Activated naive CD4-positive, alpha-beta T cell treated with anti-CD3 and anti-CD28 coated beads, Interleukin-2, amount 50 U/mL, for 24 hours (primary cell): ENCODE measurements at regions not wholly inside any gene's neighbourhood (a gene's known extent, or its start where the extent isn't known, plus 50 kb on each side); places are given as distances from the start of the nearest gene placed in this dataset.

Experiments
- H3K27ac Mint-ChIP-seq: one replicate; pipeline ENCODE4 v1.8.0; 2021; ENCODE audit warnings: mild to moderate bottlenecking, mixed read lengths
- H3K27me3 Mint-ChIP-seq: one replicate; pipeline ENCODE4 v1.8.0; 2021; ENCODE audit warnings: mixed read lengths
- H3K36me3 Mint-ChIP-seq: one replicate; pipeline ENCODE4 v1.8.0; 2021; ENCODE audit warnings: mixed read lengths
- H3K4me1 Mint-ChIP-seq: one replicate; pipeline ENCODE4 v1.8.0; 2021; ENCODE audit warnings: mixed read lengths
- H3K4me3 Mint-ChIP-seq: one replicate; pipeline ENCODE4 v1.8.0; 2021; ENCODE audit warnings: mild to moderate bottlenecking, mixed read lengths
- H3K9me3 Mint-ChIP-seq: one replicate; pipeline ENCODE4 v1.8.0; 2021; ENCODE audit warnings: mixed read lengths

DNA sequence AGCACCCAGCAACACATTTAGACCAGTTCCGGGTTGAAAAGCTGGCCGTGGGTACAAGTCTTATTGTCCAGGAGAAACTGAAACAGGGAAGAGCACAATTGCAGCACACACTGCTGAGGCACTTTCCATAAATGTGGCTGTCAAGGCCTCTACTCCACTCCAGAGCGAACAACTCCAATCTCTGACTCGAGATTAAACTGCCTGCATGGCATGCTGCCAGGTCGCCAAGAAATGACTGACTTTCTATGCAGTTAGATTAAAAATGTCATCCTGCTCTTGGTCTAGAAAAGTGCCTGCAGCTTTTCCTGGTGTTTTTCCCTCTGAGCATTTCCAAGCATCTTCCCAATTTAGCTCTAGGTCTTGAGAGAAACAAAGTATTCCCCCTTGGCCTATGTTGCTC is 260.6 kb upstream of the EMCN start:
- Mint-ChIP-seq H3K4me3 (no peak overlapping the region), H3K4me1 (no peaks in the 10 kb centered on the region), H3K9me3 (peaks cover 6% of the 10 kb centered on the region), H3K27me3 (peaks cover 2% of the 10 kb centered on the region), H3K27ac (no peak overlapping the region), H3K36me3 (peaks cover 2% of the 10 kb centered on the region)

- peaks cover 2% of the 10 kb centered on the region for H3K27me3 Mint-ChIP-seq
- H3K4me1 Mint-ChIP-seq, result no peaks in the 10 kb centered on the region
- H3K27ac Mint-ChIP-seq, result no peak overlapping the region
- H3K9me3 Mint-ChIP-seq, result no peaks in the 10 kb centered on the region
- H3K4me3 Mint-ChIP-seq, result no peak overlapping the region
- no peaks in the 10 kb centered on the region for H3K36me3 Mint-ChIP-seq
These were observed 244.9 kb upstream of the EMCN start for GRCh38 chr4:100762738-100763137.

DNA sequence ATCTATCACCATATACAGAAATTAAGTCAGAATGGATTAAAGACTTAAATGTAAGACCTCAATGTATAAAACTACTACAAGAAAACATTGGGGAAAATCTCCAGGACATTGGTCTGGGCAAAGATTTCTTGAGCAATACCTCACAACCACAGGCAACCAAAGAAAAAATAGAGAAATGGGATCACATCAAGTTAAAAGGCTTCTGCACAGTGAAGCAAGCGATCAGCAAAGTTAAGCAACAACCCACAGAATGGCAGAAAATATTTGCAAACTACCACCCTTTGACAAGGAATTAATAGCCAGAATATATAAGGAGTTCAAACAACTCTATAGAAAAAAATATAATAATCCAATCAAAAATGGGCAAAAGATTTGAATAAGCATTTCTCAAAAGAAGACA is 236.9 kb upstream of the EMCN start:
- peaks cover 24% of the 10 kb centered on the region for H3K9me3 Mint-ChIP-seq
- no peaks in the 10 kb centered on the region for H3K4me1 Mint-ChIP-seq
- no peak overlapping the region for H3K27ac Mint-ChIP-seq
- no peak overlapping the region for H3K4me3 Mint-ChIP-seq
- no peaks in the 10 kb centered on the region for H3K36me3 Mint-ChIP-seq
- H3K27me3 Mint-ChIP-seq, result no peaks in the 10 kb centered on the region

- H3K27me3 Mint-ChIP-seq, result no peaks in the 10 kb centered on the region
- no peak overlapping the region for H3K4me3 Mint-ChIP-seq
- H3K4me1 Mint-ChIP-seq, result no peaks in the 10 kb centered on the region
- H3K27ac Mint-ChIP-seq, result no peak overlapping the region
- no peaks in the 10 kb centered on the region for H3K36me3 Mint-ChIP-seq
- peaks cover 7% of the 10 kb centered on the region for H3K9me3 Mint-ChIP-seq
These were observed 228.4 kb upstream of the EMCN start for GRCh38 chr4:100746141-100746739.

GRCh38 chr4:100742045-100742444 is 224.2 kb upstream of the EMCN start:
- H3K36me3 Mint-ChIP-seq, result no peaks in the 10 kb centered on the region
- no peaks in the 10 kb centered on the region for H3K9me3 Mint-ChIP-seq
- no peaks in the 10 kb centered on the region for H3K27me3 Mint-ChIP-seq
- no peaks in the 10 kb centered on the region for H3K4me1 Mint-ChIP-seq
- no peak overlapping the region for H3K4me3 Mint-ChIP-seq
- H3K27ac Mint-ChIP-seq, result no peak overlapping the region

DNA sequence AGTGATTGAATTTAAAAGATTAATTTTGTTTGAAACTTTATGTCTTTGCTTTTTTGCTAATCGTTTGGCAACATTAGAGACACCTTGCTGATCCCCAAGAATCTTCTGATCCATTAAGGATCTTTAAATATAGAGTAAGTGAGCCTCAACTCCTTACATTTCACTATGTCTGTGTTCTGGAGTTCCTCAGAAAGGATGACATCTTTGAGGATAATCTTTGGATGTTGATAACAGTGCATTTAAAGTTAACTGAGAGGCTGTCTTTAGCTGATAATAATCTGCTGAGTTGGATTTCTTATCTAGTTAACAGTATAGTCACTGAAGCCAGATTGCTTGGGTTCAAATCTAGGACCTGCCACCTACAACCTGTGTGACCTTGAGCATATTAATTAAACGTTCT is 221.6 kb upstream of the EMCN start:
- Mint-ChIP-seq H3K36me3 (no peaks in the 10 kb centered on the region), H3K4me3 (no peak overlapping the region), H3K27me3 (no peaks in the 10 kb centered on the region), H3K27ac (no peak overlapping the region), H3K9me3 (no peaks in the 10 kb centered on the region), H3K4me1 (no peaks in the 10 kb centered on the region)

- no peak overlapping the region for H3K27ac Mint-ChIP-seq
- no peaks in the 10 kb centered on the region for H3K4me1 Mint-ChIP-seq
- H3K36me3 Mint-ChIP-seq, result no peaks in the 10 kb centered on the region
- H3K4me3 Mint-ChIP-seq, result no peak overlapping the region
- peaks cover 6% of the 10 kb centered on the region for H3K9me3 Mint-ChIP-seq
- H3K27me3 Mint-ChIP-seq, result no peaks in the 10 kb centered on the region
These were observed 220.7 kb upstream of the EMCN start for GRCh38 chr4:100738196-100739165.

DNA sequence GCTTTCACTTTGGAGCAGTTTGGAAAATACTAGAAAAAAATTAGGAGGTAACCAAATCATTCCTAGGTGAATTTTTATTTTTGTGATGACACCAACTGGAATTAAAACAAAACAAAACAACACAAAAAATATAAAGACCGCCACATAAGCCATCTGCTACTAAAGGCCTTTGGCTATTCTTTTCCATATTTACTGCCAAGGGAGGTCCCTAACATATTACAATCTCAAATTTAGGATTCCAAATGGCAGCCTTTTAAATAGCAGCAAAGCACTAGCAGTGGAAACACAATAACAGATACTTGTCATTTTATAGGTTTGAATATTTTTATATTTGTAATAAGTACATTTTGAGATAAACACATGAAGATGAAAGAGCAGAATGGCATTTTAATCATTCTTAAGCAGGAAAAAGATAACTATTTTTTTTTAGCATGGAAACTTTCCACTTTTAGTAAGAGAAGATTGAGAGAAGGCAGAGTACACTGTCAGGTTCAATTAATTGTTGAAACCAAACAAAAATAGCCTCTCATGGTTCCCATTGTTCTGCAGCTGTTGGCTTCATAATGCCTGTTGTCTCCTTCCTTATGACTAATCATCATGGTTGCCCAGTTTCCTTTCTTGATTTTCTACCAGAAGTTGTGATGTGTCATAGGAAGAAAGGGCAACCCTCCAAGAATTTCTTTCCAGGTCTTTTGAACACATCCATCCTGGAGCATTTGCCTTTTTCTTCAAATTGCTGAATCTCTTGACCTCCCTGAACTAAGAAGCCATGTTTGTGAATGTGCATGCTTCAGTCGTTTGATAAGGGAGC is 219.0 kb upstream of the EMCN start:
- Mint-ChIP-seq H3K36me3 (no peaks in the 10 kb centered on the region), H3K4me3 (no peak overlapping the region), H3K4me1 (no peaks in the 10 kb centered on the region), H3K27ac (no peak overlapping the region), H3K9me3 (peaks cover 10% of the 10 kb centered on the region), H3K27me3 (no peaks in the 10 kb centered on the region)

DNA sequence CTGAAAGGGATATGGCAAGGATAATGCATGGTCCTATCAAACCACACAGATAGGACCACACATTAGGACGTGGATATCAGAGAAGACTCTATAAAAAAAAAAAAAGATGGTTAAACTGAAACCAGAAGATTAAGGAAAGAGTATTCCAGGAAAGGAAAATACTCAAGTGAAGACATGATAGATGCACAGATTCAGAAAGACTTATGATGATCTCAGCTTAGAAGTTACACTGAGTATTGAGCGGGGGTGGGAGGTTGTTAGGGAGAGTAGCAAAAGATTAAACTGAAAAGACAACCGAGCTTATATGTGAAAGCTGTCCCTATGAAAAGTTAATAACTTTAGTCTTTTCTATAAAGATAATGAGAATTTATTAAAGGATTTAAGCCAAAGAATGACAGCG is 211.0 kb upstream of the EMCN start:
- H3K27me3 Mint-ChIP-seq, result no peaks in the 10 kb centered on the region
- H3K27ac Mint-ChIP-seq, result no peak overlapping the region
- H3K4me1 Mint-ChIP-seq, result no peaks in the 10 kb centered on the region
- H3K4me3 Mint-ChIP-seq, result no peak overlapping the region
- H3K9me3 Mint-ChIP-seq, result peaks cover 8% of the 10 kb centered on the region
- no peaks in the 10 kb centered on the region for H3K36me3 Mint-ChIP-seq

DNA sequence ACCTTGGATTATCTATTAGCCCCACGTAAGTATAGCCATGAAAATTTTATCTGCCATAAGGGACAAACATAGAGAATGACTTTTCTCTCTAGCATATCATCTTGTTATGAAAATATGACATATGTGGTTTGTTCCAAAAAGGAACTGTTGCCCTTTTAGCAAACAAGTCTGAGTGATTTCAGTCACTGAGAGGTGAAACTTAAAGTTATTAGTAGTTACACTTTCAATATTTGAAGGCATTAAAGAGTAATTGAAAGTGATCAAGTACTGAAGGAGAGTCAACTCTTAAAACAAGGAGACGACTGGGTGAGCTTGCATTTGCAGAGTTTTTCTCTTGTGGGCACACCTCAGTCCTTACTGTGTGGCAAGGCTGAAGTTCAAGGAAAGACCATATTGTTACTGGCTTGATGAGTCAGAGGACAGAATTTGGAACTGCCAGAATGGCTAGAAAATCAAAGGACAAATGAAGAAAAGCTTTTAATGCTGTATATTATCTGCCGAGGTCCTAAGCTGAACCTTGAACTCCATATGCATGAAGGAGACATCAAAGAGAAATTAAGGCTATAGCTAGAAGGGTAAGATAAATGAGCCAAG is 205.1 kb upstream of the EMCN start:
- peaks cover 4% of the 10 kb centered on the region for H3K9me3 Mint-ChIP-seq

DNA sequence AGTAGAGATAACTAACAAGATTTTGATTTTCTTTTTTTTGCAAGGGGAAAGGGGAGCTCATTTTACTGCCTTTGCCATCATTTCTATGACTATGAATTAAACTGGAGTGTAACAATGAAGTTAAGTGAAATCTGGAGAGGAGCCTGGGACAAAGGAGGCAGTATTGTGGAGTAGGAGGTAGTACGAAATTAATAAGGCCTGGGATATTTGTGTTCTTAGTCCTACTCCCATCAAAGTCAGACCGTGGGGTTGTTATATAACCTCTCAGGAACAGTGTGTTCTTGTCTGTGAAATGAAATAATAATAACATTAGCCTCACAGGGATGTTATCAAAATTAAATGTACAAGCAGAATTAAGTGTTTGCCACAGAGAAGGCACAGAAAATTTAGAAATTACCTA is 204.3 kb upstream of the EMCN start:
- no peaks in the 10 kb centered on the region for H3K36me3 Mint-ChIP-seq
- H3K27me3 Mint-ChIP-seq, result peaks cover 3% of the 10 kb centered on the region
- H3K27ac Mint-ChIP-seq, result no peak overlapping the region
- H3K4me1 Mint-ChIP-seq, result no peaks in the 10 kb centered on the region
- H3K4me3 Mint-ChIP-seq, result no peak overlapping the region
- peaks cover 4% of the 10 kb centered on the region for H3K9me3 Mint-ChIP-seq

More for the DNA sequence above, 205.1 kb upstream of the EMCN start:
- no peaks in the 10 kb centered on the region for H3K4me1 Mint-ChIP-seq
- no peak overlapping the region for H3K4me3 Mint-ChIP-seq
- no peaks in the 10 kb centered on the region for H3K36me3 Mint-ChIP-seq
- peaks cover 3% of the 10 kb centered on the region for H3K27me3 Mint-ChIP-seq
- H3K27ac Mint-ChIP-seq, result no peak overlapping the region

DNA sequence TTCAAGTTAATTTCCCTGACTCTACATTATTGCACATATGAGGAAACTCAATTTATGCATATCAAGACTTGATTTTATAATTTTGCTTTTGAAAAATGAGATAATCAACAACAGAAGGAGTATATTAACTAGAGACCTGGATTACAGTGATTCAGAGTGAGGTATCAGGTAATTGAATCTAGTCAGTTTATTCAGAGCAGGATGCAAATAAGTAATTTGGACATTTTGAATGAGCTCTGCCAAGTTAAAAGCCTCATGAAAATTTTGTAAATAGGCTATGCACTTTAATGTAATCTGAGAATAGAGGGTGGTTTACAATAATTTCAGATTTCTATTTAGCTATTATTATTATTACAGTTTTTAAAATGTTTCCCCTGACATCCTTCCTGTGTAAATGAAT is 203.7 kb upstream of the EMCN start:
- Mint-ChIP-seq H3K27me3 (peaks cover 3% of the 10 kb centered on the region), H3K36me3 (no peaks in the 10 kb centered on the region), H3K4me3 (no peak overlapping the region), H3K9me3 (peaks cover 8% of the 10 kb centered on the region), H3K4me1 (no peaks in the 10 kb centered on the region), H3K27ac (no peak overlapping the region)

- peaks cover 11% of the 10 kb centered on the region for H3K9me3 Mint-ChIP-seq
- peaks cover 3% of the 10 kb centered on the region for H3K27me3 Mint-ChIP-seq
- H3K4me1 Mint-ChIP-seq, result no peaks in the 10 kb centered on the region
- no peak overlapping the region for H3K4me3 Mint-ChIP-seq
- H3K27ac Mint-ChIP-seq, result no peak overlapping the region
- H3K36me3 Mint-ChIP-seq, result no peaks in the 10 kb centered on the region
These were observed 203.3 kb upstream of the EMCN start for GRCh38 chr4:100721077-100721476.

GRCh38 chr4:100716416-100716815 is 198.6 kb upstream of the EMCN start:
- Mint-ChIP-seq H3K4me1 (no peaks in the 10 kb centered on the region), H3K4me3 (no peak overlapping the region), H3K36me3 (no peaks in the 10 kb centered on the region), H3K27ac (no peak overlapping the region), H3K27me3 (peaks cover under 1% of the 10 kb centered on the region), H3K9me3 (peaks cover 17% of the 10 kb centered on the region)

GRCh38 chr4:100708776-100709175 is 191.0 kb upstream of the EMCN start:
- no peaks in the 10 kb centered on the region for H3K4me1 Mint-ChIP-seq
- H3K27ac Mint-ChIP-seq, result no peak overlapping the region
- peaks cover 2% of the 10 kb centered on the region for H3K27me3 Mint-ChIP-seq
- no peaks in the 10 kb centered on the region for H3K36me3 Mint-ChIP-seq
- no peak overlapping the region for H3K4me3 Mint-ChIP-seq
- peaks cover 9% of the 10 kb centered on the region for H3K9me3 Mint-ChIP-seq
